NCI-H748 (cell line): ENCODE measurements at regions not wholly inside any gene's neighbourhood (a gene's known extent, or its start where the extent isn't known, plus 50 kb on each side); places are given as distances from the start of the nearest gene placed in this dataset.

ENCODE experiments used
- DNase-seq: peaks from one replicate; lab custom pipeline; 2025; ENCODE audit not compliant: unreplicated experiment; lab: John Stamatoyannopoulos, UW

- DNase-seq, result no peak
Observed at GRCh38 chr6:94099072-94099471, 679.7 kb upstream of the EPHA7 start.

DNA sequence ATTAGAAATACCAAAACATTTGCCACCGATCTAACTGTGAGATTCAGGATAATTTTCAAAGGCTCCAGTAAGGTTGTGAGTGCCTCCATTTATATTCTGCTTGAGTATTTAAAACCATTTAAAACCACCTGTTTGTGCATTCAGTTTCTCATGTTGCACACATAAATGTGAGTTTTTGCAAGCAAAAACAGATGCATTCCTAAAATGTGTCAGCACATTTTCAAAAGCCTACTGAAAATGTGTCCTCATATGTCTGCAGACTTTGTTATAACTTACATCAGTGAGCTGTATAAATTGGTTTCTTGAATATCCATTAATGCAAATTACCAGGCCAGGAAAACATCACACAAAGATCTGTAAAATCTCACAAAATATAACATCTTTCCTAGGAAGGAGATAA is 676.6 kb upstream of the EPHA7 start:
- DNase-seq, result no peak

DNA sequence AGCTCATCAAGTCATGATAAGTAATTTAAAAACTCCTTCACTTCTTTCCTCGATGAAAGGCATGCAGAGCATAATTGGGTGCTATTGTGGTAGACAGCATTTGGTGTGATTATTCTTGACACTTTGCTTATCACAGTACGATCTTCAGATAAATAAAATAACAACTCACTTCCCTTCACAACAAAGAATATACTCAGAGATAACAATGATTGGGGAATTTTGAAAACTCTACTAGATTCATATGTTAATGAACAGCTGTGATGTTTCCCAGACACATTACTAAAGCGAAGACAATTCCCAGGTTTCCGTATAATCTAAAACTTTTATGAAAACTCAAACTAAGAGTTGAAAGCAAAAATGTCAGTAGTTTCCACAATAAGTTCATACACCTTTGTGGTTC is 670.6 kb upstream of the EPHA7 start:
- DNase-seq, result no peak

GRCh38 chr6:94088870-94089269 is 669.5 kb upstream of the EPHA7 start:
- no peak for DNase-seq

- DNase-seq, result no peak
Observed at GRCh38 chr6:94074764-94075163, 655.4 kb upstream of the EPHA7 start.

GRCh38 chr6:94071835-94072234 is 652.5 kb upstream of the EPHA7 start:
- DNase-seq, result peak; percentile 57

DNA sequence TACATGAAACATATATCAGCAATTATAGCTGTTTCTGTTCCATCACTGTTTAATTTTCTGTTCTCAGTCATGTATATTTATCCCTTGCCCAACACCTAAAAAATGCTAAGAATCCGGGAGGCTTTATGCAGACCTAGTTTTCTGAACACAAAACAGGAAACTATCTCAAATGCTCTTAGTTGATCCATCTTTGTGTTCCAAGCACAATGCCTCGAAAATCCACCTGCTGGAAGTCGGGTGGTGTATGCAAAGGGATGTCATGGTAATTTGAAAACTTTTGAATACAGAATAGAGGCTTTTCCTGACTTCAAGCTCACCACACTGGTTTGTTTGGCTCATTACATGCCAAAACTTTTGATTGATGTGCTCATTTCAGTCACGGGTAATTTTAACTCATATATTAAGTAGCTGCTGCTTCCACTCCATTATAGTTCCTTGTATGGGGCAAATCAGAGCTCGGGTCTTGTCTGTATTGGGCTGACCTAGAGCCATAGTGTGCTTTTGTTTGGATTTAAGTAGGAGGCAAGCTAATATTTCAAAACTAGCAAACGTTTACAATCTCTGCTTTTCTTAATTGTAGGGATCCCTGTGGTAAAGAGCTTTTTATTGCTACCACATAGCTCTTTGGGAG is 646.5 kb upstream of the EPHA7 start:
- DNase-seq, result no peak

DNA sequence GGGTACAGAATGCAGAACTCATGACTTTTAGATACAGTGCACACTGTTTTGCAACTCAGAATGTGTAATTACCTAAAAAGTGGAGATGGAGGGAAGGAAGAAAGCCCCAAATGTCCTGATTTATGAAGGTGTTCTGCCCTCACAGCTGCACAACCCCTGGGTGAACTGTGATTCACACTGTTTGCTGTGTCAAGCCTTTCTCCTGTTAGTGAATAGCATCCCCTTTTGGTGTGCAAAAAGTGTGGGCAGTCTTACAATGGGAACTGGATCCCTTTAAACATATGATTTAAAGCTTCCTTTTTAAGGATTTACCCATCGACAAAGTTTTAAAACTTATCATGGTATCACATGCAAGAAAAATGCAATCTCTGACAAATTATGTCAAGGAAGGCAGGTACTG is 633.4 kb upstream of the EPHA7 start:
- DNase-seq, result peak; percentile 41

- DNase-seq, result no peak
Observed at GRCh38 chr6:94050515-94050914, 631.2 kb upstream of the EPHA7 start.

GRCh38 chr6:94049001-94049400 is 629.6 kb upstream of the EPHA7 start:
- DNase-seq, result no peak

GRCh38 chr6:94045099-94045829 is 625.9 kb upstream of the EPHA7 start:
- peak; percentile 40 for DNase-seq

DNA sequence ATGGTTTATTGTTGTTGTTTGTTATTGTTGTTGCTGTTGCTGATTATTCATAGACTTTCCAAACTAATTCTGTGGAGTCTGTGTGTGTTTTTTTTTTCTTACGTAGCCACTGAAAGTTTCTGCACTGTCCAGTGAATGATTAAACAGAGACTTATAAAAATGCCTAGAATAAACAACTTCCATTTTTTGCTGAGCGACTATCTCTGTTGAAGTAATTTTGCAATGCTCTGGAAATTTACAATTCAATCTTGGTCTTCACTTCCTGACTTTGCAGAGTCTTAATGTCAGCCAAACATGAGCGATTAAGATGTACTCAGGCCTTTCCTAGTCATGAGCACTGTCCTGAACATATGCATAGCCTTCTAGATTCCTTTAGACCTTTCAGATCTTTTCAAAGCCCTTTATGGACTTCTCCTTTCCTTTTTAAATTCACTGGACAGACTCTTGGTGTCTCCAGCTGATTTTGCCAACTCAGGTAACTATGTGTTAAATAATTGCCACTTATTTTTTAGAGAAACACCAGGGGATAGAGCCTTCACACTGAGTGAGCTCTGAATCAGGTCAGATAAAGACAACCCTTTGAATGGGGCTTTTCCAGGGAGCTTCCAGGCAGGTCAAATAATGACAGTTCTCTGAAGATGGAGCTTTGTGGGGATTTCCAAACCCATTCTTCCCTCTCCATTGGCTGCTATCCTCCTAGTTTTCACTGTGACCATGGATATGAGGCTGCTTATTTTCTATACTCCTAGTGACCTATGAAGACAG is 622.8 kb upstream of the EPHA7 start:
- no peak for DNase-seq

DNA sequence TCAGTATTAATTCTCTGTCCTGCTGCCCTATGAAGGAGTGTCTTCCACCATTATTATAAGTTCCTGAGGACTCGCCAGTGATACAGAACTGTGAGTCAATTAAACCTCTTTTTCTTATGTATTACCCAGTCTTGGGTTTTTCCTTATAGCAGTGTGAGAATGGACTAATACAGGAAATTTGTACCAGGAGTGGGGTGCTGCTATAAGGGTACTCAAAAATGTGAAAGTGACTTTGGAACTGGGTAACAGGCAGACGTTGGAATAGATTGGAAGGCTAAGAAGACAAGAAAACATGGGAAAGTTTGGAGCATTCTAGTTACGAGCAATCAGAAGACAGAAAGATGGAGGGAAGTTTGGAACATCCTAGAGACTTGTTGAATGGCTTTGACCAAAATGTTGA is 616.7 kb upstream of the EPHA7 start:
- no peak for DNase-seq

- DNase-seq, result no peak
Observed at GRCh38 chr6:94027374-94027773, 608.0 kb upstream of the EPHA7 start.

- no peak for DNase-seq
Observed at GRCh38 chr6:94026575-94026974, 607.2 kb upstream of the EPHA7 start.

GRCh38 chr6:94005835-94006234 is 586.5 kb upstream of the EPHA7 start:
- no peak for DNase-seq

DNA sequence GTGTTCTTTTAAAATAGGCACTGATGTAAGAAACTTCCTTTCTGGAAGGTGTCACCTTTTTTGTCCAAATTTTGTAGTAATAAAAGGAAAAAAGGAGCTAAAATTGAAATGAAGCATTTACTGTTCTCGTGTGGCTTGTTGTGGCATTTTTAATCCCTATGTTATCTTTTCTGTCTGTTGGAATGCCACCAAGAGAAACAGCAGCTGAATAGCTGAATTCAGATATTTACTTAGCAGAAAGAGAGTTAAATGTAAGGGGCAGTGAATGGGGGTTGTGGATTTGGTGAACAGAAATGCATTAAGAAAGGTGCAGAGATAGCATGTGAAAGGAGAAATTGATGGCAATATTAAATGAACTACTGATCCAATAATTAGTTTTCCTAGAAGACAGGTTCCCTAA is 573.6 kb upstream of the EPHA7 start:
- no peak for DNase-seq

- no peak for DNase-seq
Observed at GRCh38 chr6:93989630-93990029, 570.3 kb upstream of the EPHA7 start.

DNA sequence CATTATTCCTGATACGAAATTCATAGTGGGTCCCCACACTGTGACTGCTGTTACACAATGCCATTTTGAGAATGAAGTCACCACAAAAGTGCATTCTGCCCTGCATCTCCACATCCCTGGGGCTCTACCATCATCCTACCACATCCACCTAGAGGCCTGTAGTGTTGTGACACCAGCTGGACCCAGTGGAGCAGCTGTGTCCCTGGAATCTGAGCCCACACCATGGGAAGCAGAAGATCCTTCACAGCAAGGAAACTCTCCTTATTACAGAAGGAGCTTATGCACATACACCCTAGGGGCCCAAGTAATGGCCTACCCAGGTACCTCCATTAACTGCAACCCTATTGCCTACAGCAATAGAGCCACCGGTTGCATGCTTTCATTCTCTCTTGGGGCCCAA is 566.6 kb upstream of the EPHA7 start:
- no peak for DNase-seq

- DNase-seq, result no peak
Observed at GRCh38 chr6:93975159-93975558, 555.8 kb upstream of the EPHA7 start.

GRCh38 chr6:93974332-93974731 is 555.0 kb upstream of the EPHA7 start:
- DNase-seq, result no peak

DNA sequence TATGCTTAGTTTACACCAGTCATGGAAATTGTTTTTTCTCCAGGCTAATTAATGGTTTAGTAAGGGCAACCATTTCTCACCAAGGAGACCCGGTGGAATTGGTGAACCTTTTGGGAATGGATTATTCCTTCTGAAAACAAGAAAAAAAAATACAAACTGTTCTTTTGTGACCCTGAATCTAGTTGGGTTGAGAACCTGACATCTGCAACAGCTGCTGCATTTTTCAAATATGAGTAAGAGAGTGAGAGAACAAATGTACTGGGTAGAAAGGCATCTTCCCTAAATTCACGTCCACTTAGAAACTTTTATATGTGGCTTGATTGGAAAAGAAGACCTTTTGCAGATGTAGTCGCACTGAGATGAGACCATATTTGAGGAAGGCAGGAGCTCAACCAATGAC is 553.4 kb upstream of the EPHA7 start:
- DNase-seq, result no peak
